ENCODE measurements at regions not wholly inside any gene's neighbourhood (a gene's known extent, or its start where the extent isn't known, plus 50 kb on each side); places are given as distances from the start of the nearest gene placed in this dataset.

- no peak overlapping the region for H3K4me3 ChIP-seq
- no peaks in the 10 kb centered on the region for H3K4me1 ChIP-seq
- intact Hi-C loops (cut with DNase I): no loop called here
Measured at GRCh38 chr3:17990390-17990789, 248.0 kb upstream of the TBC1D5 start.

GRCh38 chr3:17986348-17986816 lies 244.0 kb upstream of the TBC1D5 start:
- Histone ChIP-seq H3K4me1 (no peaks in the 10 kb centered on the region), H3K4me3 (no peak overlapping the region), H3K27me3 (no peaks in the 10 kb centered on the region), H3K27ac (no peak overlapping the region), H3K9ac (ENCODE audit: low read depth in 2 of 2, low read length in 2 of 2) (no peak overlapping the region), H3K36me3 (no peaks in the 10 kb centered on the region), H3K9me3 (no peaks in the 10 kb centered on the region)
- no peak for DNase-seq
- no peak for TF ChIP-seq CTCF (IDR thresholded peaks at IDR 0.05)
- intact Hi-C loops (cut with DNase I): no loop called here

More at GRCh38 chr3:17990390-17990789, 248.0 kb upstream of the TBC1D5 start:
- no peak for TF ChIP-seq CTCF (IDR thresholded peaks at IDR 0.05)
- no peak for DNase-seq
- no peak overlapping the region for H3K27ac ChIP-seq
- H3K9me3 ChIP-seq: no peaks in the 10 kb centered on the region
- no peak overlapping the region for H3K9ac ChIP-seq (ENCODE audit: low read depth in 2 of 2, low read length in 2 of 2)
- H3K36me3 ChIP-seq: no peaks in the 10 kb centered on the region
- no peaks in the 10 kb centered on the region for H3K27me3 ChIP-seq

DNA sequence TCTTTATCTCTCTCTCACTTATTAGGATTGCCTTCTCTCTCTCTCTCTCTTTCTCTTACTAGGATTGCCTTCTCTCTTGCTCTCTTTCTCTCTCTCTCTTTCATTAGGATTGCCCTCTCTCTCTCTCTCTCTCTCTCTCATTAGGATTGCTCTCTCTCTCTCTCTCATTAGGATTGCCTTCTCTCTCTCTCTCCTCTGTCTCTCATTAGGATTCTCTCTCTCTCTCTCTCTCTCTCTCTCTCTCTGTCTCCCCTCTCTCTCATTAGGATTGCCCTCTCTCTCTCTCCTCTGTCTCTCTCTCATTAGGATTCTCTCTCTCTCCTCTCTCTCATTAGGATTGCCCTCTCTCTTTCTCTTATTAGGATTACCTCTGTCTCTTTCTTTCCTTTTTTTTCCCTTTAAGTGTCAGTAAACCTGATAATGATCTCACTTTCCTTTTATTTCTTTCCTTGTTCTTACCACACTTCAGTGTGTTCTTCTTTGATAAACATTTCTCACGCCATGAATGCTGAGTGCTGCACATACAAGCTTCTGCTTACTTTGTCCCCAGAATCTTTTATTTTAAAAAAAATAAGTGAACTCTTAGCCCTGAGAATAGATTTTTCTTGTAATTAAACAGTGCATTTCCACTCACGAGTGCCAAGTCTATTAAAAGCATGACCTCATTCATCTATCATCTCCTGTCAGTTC lies 243.4 kb upstream of the TBC1D5 start:
- no peak overlapping the region for H3K9ac ChIP-seq (ENCODE audit: low read depth in 2 of 2, low read length in 2 of 2)
- TF ChIP-seq CTCF (IDR thresholded peaks at IDR 0.05): no peak

GRCh38 chr3:17983106-17983505 lies 240.7 kb upstream of the TBC1D5 start:
- DNase-seq: no peak
- H3K36me3 ChIP-seq: no peaks in the 10 kb centered on the region

More for the DNA sequence above, 243.4 kb upstream of the TBC1D5 start:
- no peaks in the 10 kb centered on the region for H3K9me3 ChIP-seq
- H3K4me1 ChIP-seq: no peaks in the 10 kb centered on the region
- DNase-seq: no peak
- H3K4me3 ChIP-seq: no peak overlapping the region
- H3K27me3 ChIP-seq: no peaks in the 10 kb centered on the region
- H3K36me3 ChIP-seq: no peaks in the 10 kb centered on the region
- H3K27ac ChIP-seq: no peak overlapping the region
- intact Hi-C loops (cut with DNase I): no loop called here

DNA sequence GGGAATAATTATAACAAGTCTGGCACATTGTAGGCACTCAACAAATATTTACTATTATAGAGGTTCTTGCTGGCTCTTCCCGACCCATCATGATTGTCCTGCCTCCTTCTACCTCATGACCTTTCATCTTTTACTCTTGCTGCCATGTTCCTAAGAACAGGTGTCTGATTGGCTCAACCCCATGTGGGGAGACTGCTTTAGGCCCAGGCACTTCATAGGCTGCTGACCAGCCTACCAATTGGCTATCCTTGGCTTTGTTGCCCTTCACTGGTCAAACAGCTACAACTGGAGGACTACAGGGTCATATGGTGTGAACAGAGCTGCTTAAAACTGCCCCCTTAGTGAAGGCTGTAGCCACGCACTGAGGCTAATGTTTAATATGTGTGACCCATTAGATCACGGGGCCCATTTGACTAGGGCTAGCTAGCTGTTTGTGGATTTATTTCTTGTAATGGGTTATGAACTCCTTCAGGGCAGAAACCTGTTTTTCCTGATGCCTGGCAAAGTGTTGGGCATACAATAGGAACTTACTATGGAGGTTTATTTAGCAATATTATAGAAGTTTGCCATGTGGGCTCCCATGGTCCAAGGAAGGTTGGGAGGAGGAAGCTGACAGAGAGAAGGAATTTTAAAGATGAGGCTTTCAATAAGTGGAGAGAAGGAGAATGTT lies 239.9 kb upstream of the TBC1D5 start:
- no peak overlapping the region for H3K27ac ChIP-seq
- no peak overlapping the region for H3K9ac ChIP-seq (ENCODE audit: low read depth in 2 of 2, low read length in 2 of 2)
- DNase-seq: no peak
- no peaks in the 10 kb centered on the region for H3K9me3 ChIP-seq
- TF ChIP-seq CTCF (IDR thresholded peaks at IDR 0.05): no peak
- intact Hi-C loops (cut with DNase I): no loop called here
- H3K27me3 ChIP-seq: no peaks in the 10 kb centered on the region
- H3K4me1 ChIP-seq: no peaks in the 10 kb centered on the region
- no peak overlapping the region for H3K4me3 ChIP-seq
- H3K36me3 ChIP-seq: no peaks in the 10 kb centered on the region

More at GRCh38 chr3:17983106-17983505, 240.7 kb upstream of the TBC1D5 start:
- no peak for TF ChIP-seq CTCF (IDR thresholded peaks at IDR 0.05)
- intact Hi-C loops (cut with DNase I): no loop called here
- no peaks in the 10 kb centered on the region for H3K9me3 ChIP-seq
- no peak overlapping the region for H3K4me3 ChIP-seq
- H3K4me1 ChIP-seq: no peaks in the 10 kb centered on the region
- no peaks in the 10 kb centered on the region for H3K27me3 ChIP-seq
- H3K27ac ChIP-seq: no peak overlapping the region
- no peak overlapping the region for H3K9ac ChIP-seq (ENCODE audit: low read depth in 2 of 2, low read length in 2 of 2)
